SK-N-SH (cell line): ENCODE measurements at regions not wholly inside any gene's neighbourhood (a gene's known extent, or its start where the extent isn't known, plus 50 kb on each side); places are given as distances from the start of the nearest gene placed in this dataset.

Experiments used
- CTCF ChIP-seq: fragments of 200-600 bp; sonication (generic); IDR thresholded peaks from 2 replicates; pipeline ENCODE4 v1.6.1; 2017; ENCODE audit warnings: antibody characterized with exemption, mild to moderate bottlenecking, moderate library complexity
- RAD21 ChIP-seq: IDR thresholded peaks from 2 replicates; pipeline ENCODE4 v1.6.1; 2012; ENCODE audit warnings: mild to moderate bottlenecking, low read length
- USF1 ChIP-seq: IDR thresholded peaks from 2 replicates; pipeline ENCODE4 v1.4.0; 2012; ENCODE audit warnings: low read depth, borderline replicate concordance

- TF ChIP-seq USF1 (no peak), RAD21 (no peak), CTCF (no peak)
Observed at GRCh38 chr12:84131076-84131475, 781.5 kb downstream of the SLC6A15 start.
